HepG2 (cell line): ENCODE measurements at regions not wholly inside any gene's neighbourhood (a gene's known extent, or its start where the extent isn't known, plus 50 kb on each side); places are given as distances from the start of the nearest gene placed in this dataset.

Source experiments
- ATAC-seq: fragments of 200-7000 bp; cut with Tn5 transposase; 3 replicates; pipeline ENCODE4 v1.9.1; 2020; ENCODE audit warnings: mild to moderate bottlenecking, moderate library complexity
- BruUV-seq: library from RNA; stranded (reverse); fragments of 400-500 nt; replicated peaks from 2 replicates; lab custom pipeline; 2021; lab: Mats Ljungman, UMichigan
- CTCF ChIA-PET: fragments of 300-600 bp; formaldehyde crosslinking; extraction: SDS; loops from one replicate; lab custom pipeline; 2021; ENCODE audit warnings: low total read pairs, inconsistent platforms, low intra/inter-chr PET ratio; lab: Yijun Ruan, JAX
- POLR2A ChIA-PET: fragments of 350-600 bp; sonication (Branson Sonifier 250); formaldehyde crosslinking; loops from one replicate; lab custom pipeline; 2020; ENCODE audit warnings: antibody characterized with exemption, inconsistent platforms; lab: Yijun Ruan, JAX
- DNase-seq: peaks from one replicate; pipeline ENCODE4 v3.0.0-alpha.2; 2015; ENCODE audit warnings: low spot score
- FAIRE-seq: peaks from 3 replicates; lab custom pipeline; 2011; peaks lifted over from hg19 to GRCh38; lab: Jason Lieb, UNC
- H2AFZ ChIP-seq: one replicate; pipeline ENCODE4 v1.6.1; 2011; ENCODE audit warnings: low read length, inconsistent platforms
- H3K27ac ChIP-seq: fragments of 300-600 bp; 3 replicates; pipeline ENCODE4 v1.8.0; 2011; ENCODE audit warnings: mixed run types, mild to moderate bottlenecking, mixed read lengths, low read length, inconsistent platforms; ENCODE audit not compliant: insufficient read depth; ENCODE audit errors: extremely low read length
- H3K27me3 ChIP-seq, 2 experiments: fragments of 200-600 bp in 1 of 2; 2 replicates in 1 of 2; 3 replicates in 1 of 2; pipeline versions ENCODE4 v1.6.0 to v1.8.0; 2011; ENCODE audit warnings: low read length in 2 of 2, mild to moderate bottlenecking in 2 of 2, moderate library complexity in 2 of 2, inconsistent platforms in 1 of 2; ENCODE audit not compliant: insufficient read depth in 2 of 2, control insufficient read depth in 1 of 2
- H3K36me3 ChIP-seq, 2 experiments: fragments of 200-600 bp in 1 of 2; replicated peaks in 1 of 2; 2 replicates in 1 of 2; 3 replicates in 1 of 2; pipeline versions ENCODE4 v1.5.1 to v1.8.0; 2011; ENCODE audit warnings: low read length in 2 of 2, inconsistent platforms in 1 of 2; ENCODE audit not compliant: insufficient read depth in 2 of 2, control insufficient read depth in 1 of 2
- H3K4me1 ChIP-seq: 2 replicates; pipeline ENCODE4 v1.5.1; 2012; ENCODE audit warnings: low read length, inconsistent platforms; ENCODE audit not compliant: insufficient read depth
- H3K4me2 ChIP-seq: 2 replicates; pipeline ENCODE4 v1.6.0; 2011; ENCODE audit warnings: low read depth, low read length, inconsistent platforms
- H3K4me3 ChIP-seq, 3 experiments: fragments of 200-600 bp in 1 of 3; sonication (generic), shearing (Covaris generic) in 1 of 3; replicated peaks in 1 of 3; 2 replicates each; pipeline ENCODE4 v1.5.1; 2011 to 2016; ENCODE audit warnings: low read length in 3 of 3, inconsistent platforms in 2 of 3, low read depth in 2 of 3, mild to moderate bottlenecking in 2 of 3, control low read depth in 1 of 3, mixed read lengths in 1 of 3; ENCODE audit not compliant: insufficient read depth in 1 of 3
- H3K79me2 ChIP-seq: one replicate; pipeline ENCODE4 v1.6.1; 2011; ENCODE audit warnings: low read length, inconsistent platforms; ENCODE audit not compliant: insufficient read depth
- H3K9ac ChIP-seq: 2 replicates; pipeline ENCODE4 v1.6.0; 2011; ENCODE audit warnings: mild to moderate bottlenecking, low read depth, low read length, inconsistent platforms; ENCODE audit not compliant: insufficient read depth
- H3K9me3 ChIP-seq: 2 replicates; pipeline ENCODE4 v1.5.1; 2012; ENCODE audit warnings: mild to moderate bottlenecking, low read length
- H4K20me1 ChIP-seq: 2 replicates; pipeline ENCODE4 v1.6.0; 2011; ENCODE audit warnings: inconsistent platforms, mild to moderate bottlenecking, low read length, moderate library complexity; ENCODE audit not compliant: insufficient read depth
- GATAD1 ChIP-seq: IDR thresholded peaks from 2 replicates; pipeline ENCODE4 v1.6.1; 2016; ENCODE audit warnings: missing genetic modification reagents, missing compliant biosample characterization
- JUNB ChIP-seq: sonication (generic); formaldehyde crosslinking; IDR thresholded peaks from 2 replicates; pipeline ENCODE4 v1.8.0; 2022; ENCODE audit warnings: missing genetic modification reagents, mild to moderate bottlenecking, borderline replicate concordance
- SMARCE1 ChIP-seq: fragments of 450-650 bp; IDR thresholded peaks from 2 replicates; pipeline ENCODE4 v1.6.1; 2017; ENCODE audit warnings: borderline replicate concordance
- ZNF337 ChIP-seq: sonication (generic); formaldehyde crosslinking; IDR thresholded peaks from 2 replicates; pipeline ENCODE4 v1.5.1; 2020; ENCODE audit warnings: missing genetic modification reagents, low read depth, mild to moderate bottlenecking, borderline replicate concordance
- WGBS: methylation state at CpG from one replicate; pipeline ENCODE4 v1.1.6; 2017; ENCODE audit warnings: low lambda C conversion rate; 5-methylcytosine and 5-hydroxymethylcytosine counted together
- in situ Hi-C: cut with HindIII; loops from 2 replicates; pipeline ENCODE4 v1.10.0; 2017; ENCODE audit warnings: low pct_unique_long_range_greater_than_20kb; ENCODE audit not compliant: extremely low pct_ligation_motif_present
- intact Hi-C: fragments of 100-400 bp; cut with micrococcal nuclease; formaldehyde crosslinking; loops from one replicate; pipeline ENCODE4 v1.10.0; 2022; ENCODE audit not compliant: unreplicated experiment
- TF ChIP-seq, protein P1 (sequence below): fragments of 450-650 bp; IDR thresholded peaks from 2 replicates; pipeline ENCODE4 v1.6.1; 2017
- TF ChIP-seq, protein P2 (sequence below): sonication (generic); formaldehyde crosslinking; IDR thresholded peaks from 2 replicates; pipeline ENCODE4 v1.5.1; 2020; ENCODE audit warnings: missing genetic modification reagents, mild to moderate bottlenecking, borderline replicate concordance

DNA sequence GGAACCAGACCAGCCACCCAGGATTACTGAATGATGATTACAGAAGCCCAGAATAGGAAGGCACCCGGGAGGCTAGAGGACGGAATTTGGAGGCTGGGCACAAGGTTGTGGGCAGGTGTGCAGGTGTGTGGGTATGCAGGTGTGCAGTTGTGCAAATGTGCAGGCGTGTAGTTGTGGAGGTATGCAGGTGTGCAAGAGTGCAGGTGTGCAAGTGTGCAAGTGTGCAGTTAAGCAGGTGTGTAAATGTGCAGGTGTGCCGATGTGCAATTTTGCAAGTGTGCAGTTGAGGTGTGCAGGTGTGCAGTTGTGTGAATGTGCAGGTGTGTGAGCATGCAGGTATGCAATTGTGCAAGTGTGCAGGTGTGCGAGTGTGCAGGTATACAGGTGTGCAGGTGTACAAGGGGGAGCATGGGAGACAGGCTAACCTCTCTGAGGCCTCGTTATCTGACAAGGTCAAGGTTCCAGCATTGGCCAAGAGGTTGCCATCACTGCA, 131.8 kb downstream of the KCTD15 start (continued):
- TF ChIP-seq, protein P1, sequence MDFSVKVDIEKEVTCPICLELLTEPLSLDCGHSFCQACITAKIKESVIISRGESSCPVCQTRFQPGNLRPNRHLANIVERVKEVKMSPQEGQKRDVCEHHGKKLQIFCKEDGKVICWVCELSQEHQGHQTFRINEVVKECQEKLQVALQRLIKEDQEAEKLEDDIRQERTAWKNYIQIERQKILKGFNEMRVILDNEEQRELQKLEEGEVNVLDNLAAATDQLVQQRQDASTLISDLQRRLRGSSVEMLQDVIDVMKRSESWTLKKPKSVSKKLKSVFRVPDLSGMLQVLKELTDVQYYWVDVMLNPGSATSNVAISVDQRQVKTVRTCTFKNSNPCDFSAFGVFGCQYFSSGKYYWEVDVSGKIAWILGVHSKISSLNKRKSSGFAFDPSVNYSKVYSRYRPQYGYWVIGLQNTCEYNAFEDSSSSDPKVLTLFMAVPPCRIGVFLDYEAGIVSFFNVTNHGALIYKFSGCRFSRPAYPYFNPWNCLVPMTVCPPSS: no peak
- no peak for TF ChIP-seq JUNB (CRISPR knock-in tag)

DNA sequence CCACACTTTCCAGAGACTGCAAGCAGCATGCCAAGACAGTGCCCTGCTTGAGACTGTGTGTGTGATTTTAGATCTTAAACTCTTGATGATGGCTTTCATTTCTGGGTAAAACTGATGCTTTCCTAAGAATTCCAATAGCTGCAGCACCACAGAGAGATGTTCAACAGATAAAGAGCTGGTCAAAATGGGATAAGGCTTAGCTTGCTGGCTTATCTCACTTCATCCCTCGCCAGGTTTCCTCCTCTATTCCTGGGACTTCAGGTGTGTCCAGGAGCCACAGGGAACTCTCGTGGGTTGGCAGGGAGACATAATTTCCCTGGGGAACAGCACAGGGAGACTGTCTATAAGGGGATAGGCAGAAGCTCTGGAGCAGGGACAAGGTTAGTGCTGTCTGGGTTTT, 137.3 kb downstream of the KCTD15 start:
- Histone ChIP-seq H3K4me1 (no peaks in the 10 kb centered on the region), H3K9ac (no peak overlapping the region), H3K9me3 (peaks cover 13% of the 10 kb centered on the region), H2AFZ (no peak overlapping the region), H3K27ac (no peak overlapping the region), H4K20me1 (no peaks in the 10 kb centered on the region), H3K27me3 (peaks cover 7 to 35% of the 10 kb centered on the region in 2 experiments; a peak in 4 of 5 replicates), H3K79me2 (no peaks in the 10 kb centered on the region), H3K36me3 (no peaks in the 10 kb centered on the region), H3K4me3 (no peak overlapping the region), H3K4me2 (no peak overlapping the region)
- TF ChIP-seq GATAD1 (CRISPR knock-in tag): no peak
- TF ChIP-seq, protein P2, sequence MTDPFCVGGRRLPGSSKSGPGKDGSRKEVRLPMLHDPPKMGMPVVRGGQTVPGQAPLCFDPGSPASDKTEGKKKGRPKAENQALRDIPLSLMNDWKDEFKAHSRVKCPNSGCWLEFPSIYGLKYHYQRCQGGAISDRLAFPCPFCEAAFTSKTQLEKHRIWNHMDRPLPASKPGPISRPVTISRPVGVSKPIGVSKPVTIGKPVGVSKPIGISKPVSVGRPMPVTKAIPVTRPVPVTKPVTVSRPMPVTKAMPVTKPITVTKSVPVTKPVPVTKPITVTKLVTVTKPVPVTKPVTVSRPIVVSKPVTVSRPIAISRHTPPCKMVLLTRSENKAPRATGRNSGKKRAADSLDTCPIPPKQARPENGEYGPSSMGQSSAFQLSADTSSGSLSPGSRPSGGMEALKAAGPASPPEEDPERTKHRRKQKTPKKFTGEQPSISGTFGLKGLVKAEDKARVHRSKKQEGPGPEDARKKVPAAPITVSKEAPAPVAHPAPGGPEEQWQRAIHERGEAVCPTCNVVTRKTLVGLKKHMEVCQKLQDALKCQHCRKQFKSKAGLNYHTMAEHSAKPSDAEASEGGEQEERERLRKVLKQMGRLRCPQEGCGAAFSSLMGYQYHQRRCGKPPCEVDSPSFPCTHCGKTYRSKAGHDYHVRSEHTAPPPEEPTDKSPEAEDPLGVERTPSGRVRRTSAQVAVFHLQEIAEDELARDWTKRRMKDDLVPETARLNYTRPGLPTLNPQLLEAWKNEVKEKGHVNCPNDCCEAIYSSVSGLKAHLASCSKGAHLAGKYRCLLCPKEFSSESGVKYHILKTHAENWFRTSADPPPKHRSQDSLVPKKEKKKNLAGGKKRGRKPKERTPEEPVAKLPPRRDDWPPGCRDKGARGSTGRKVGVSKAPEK (CRISPR knock-in tag): no peak
- TF ChIP-seq ZNF337: peak; percentile 98; the same call in 1 of the 2 replicates
- TF ChIP-seq SMARCE1: no peak
- WGBS: 4% methylated on average over 2 of the region's 2 CpGs
- BruUV-seq: no TSS peak
- FAIRE-seq: no peak
- POLR2A ChIA-PET: no interaction called here
- no peak for DNase-seq
- in situ Hi-C loops (no loop called here), intact Hi-C loops (no loop called here)
- CTCF ChIA-PET: no interaction called here
- ATAC-seq: no peak
